IMR-90 (cell line): ENCODE measurements at regions not wholly inside any gene's neighbourhood (a gene's known extent, or its start where the extent isn't known, plus 50 kb on each side); places are given as distances from the start of the nearest gene placed in this dataset.

ENCODE experiments used
- ATAC-seq: fragments of 200-7000 bp; cut with Tn5 transposase; 2 replicates; pipeline ENCODE4 v1.9.1; 2020; ENCODE audit warnings: low read depth, mild to moderate bottlenecking, moderate library complexity
- BruUV-seq: library from RNA; stranded (reverse); fragments of 400-500 nt; replicated peaks from 2 replicates; lab custom pipeline; 2021; lab: Mats Ljungman, UMichigan
- CTCF ChIA-PET: fragments of 300-600 bp; formaldehyde crosslinking; extraction: SDS; loops from one replicate; lab custom pipeline; 2021; ENCODE audit warnings: antibody characterized with exemption; lab: Yijun Ruan, JAX
- POLR2A ChIA-PET: fragments of 300-600 bp; sonication (Branson Sonifier 250); formaldehyde crosslinking; loops from one replicate; lab custom pipeline; 2022; ENCODE audit warnings: antibody characterized with exemption; ENCODE audit not compliant: unreplicated experiment; lab: Charles Lee
- DNase-seq: peaks from one replicate; pipeline ENCODE4 v3.0.0; 2013
- H2AFZ ChIP-seq: replicated peaks from 2 replicates; pipeline ENCODE3; 2013; ENCODE audit warnings: low read length, mild to moderate bottlenecking; ENCODE audit not compliant: poor library complexity
- H2AK5ac ChIP-seq: 2 replicates; pipeline ENCODE4 v1.6.1; 2013; ENCODE audit warnings: low read depth, low read length, inconsistent platforms
- H2AK9ac ChIP-seq: replicated peaks from 2 replicates; pipeline ENCODE3; 2013; ENCODE audit warnings: mild to moderate bottlenecking, low read depth, low read length, moderate library complexity; ENCODE audit not compliant: poor library complexity
- H2BK120ac ChIP-seq: 2 replicates; pipeline ENCODE4 v1.6.1; 2013; ENCODE audit warnings: low read depth, low read length, inconsistent platforms
- H2BK15ac ChIP-seq: 3 replicates; pipeline ENCODE4 v1.6.1; 2013; ENCODE audit warnings: low read depth, low read length, inconsistent platforms
- H2BK20ac ChIP-seq: 2 replicates; pipeline ENCODE4 v1.6.1; 2013; ENCODE audit warnings: low read depth, mild to moderate bottlenecking, inconsistent platforms, low read length, moderate library complexity
- H2BK5ac ChIP-seq: 2 replicates; pipeline ENCODE4 v1.6.1; 2013; ENCODE audit warnings: mild to moderate bottlenecking, low read depth, low read length, inconsistent platforms; ENCODE audit not compliant: poor library complexity, severe bottlenecking
- H3K14ac ChIP-seq: replicated peaks from 2 replicates; pipeline ENCODE4 v1.6.1; 2013; ENCODE audit warnings: low read depth, low read length, inconsistent platforms
- H3K18ac ChIP-seq: 2 replicates; pipeline ENCODE4 v1.6.1; 2013; ENCODE audit warnings: low read depth, low read length, control low read depth
- H3K23ac ChIP-seq: 2 replicates; pipeline ENCODE4 v1.6.1; 2013; ENCODE audit warnings: low read depth, low read length, inconsistent platforms
- H3K27ac ChIP-seq: 2 replicates; pipeline ENCODE4 v1.5.1; 2013; ENCODE audit warnings: mild to moderate bottlenecking, control low read depth, low read length; ENCODE audit not compliant: insufficient read depth
- H3K27me3 ChIP-seq: 2 replicates; pipeline ENCODE4 v1.6.1; 2013; ENCODE audit warnings: low read length; ENCODE audit not compliant: control insufficient read depth, insufficient read depth
- H3K36me3 ChIP-seq: 2 replicates; pipeline ENCODE4 v1.6.1; 2013; ENCODE audit warnings: low read length, mixed read lengths; ENCODE audit not compliant: control insufficient read depth, insufficient read depth
- H3K4ac ChIP-seq: 2 replicates; pipeline ENCODE4 v1.6.1; 2013; ENCODE audit warnings: low read depth, low read length, inconsistent platforms
- H3K4me1 ChIP-seq: 2 replicates; pipeline ENCODE4 v1.6.1; 2013; ENCODE audit warnings: low read length, mixed read lengths; ENCODE audit not compliant: control insufficient read depth, insufficient read depth
- H3K4me2 ChIP-seq: 2 replicates; pipeline ENCODE4 v1.6.1; 2013; ENCODE audit warnings: low read depth, mild to moderate bottlenecking, control low read depth, low read length, moderate library complexity
- H3K4me3 ChIP-seq: 2 replicates; pipeline ENCODE4 v1.5.1; 2013; ENCODE audit warnings: low read depth, mild to moderate bottlenecking, control low read depth, low read length, moderate library complexity; ENCODE audit not compliant: insufficient read depth
- H3K56ac ChIP-seq: 2 replicates; pipeline ENCODE4 v1.6.1; 2013; ENCODE audit warnings: low read length, inconsistent platforms; ENCODE audit not compliant: insufficient read depth; ENCODE audit errors: extremely low read depth
- H3K79me1 ChIP-seq, 2 experiments: 2 replicates each; pipeline ENCODE4 v1.6.1; 2013; ENCODE audit warnings: low read length in 2 of 2, inconsistent platforms in 1 of 2, low read depth in 1 of 2
- H3K9ac ChIP-seq: 2 replicates; pipeline ENCODE4 v1.6.1; 2013; ENCODE audit warnings: low read depth, low read length, control low read depth
- H3K9me1 ChIP-seq: 2 replicates; pipeline ENCODE4 v1.6.1; 2013; ENCODE audit warnings: low read length, inconsistent platforms; ENCODE audit not compliant: insufficient read depth
- H3K9me3 ChIP-seq: 2 replicates; pipeline ENCODE4 v1.6.1; 2013; ENCODE audit warnings: low read length; ENCODE audit not compliant: control insufficient read depth, insufficient read depth
- H4K20me1 ChIP-seq: 2 replicates; pipeline ENCODE4 v1.6.1; 2013; ENCODE audit warnings: low read length, inconsistent platforms; ENCODE audit not compliant: insufficient read depth
- H4K5ac ChIP-seq: 2 replicates; pipeline ENCODE4 v1.6.1; 2013; ENCODE audit warnings: mild to moderate bottlenecking, low read depth, low read length, control low read depth
- H4K8ac ChIP-seq, 2 experiments: 2 replicates each; pipeline ENCODE4 v1.6.1; 2013; ENCODE audit warnings: low read depth in 2 of 2, low read length in 2 of 2, control low read depth in 1 of 2, inconsistent platforms in 1 of 2
- H4K91ac ChIP-seq: 2 replicates; pipeline ENCODE4 v1.6.1; 2013; ENCODE audit warnings: low read depth, low read length, inconsistent platforms; ENCODE audit not compliant: insufficient read depth
- BHLHE40 ChIP-seq: fragments of 150-350 bp; IDR thresholded peaks from 2 replicates; pipeline ENCODE4 v1.6.1; 2016; ENCODE audit warnings: mild to moderate bottlenecking, low read depth, low read length
- CEBPB ChIP-seq: IDR thresholded peaks from 2 replicates; pipeline ENCODE4 v1.6.1; 2012; ENCODE audit warnings: low read depth, low read length, improper control_type of control experiment
- CHD1 ChIP-seq: IDR thresholded peaks from 2 replicates; pipeline ENCODE4 v1.6.1; 2012; ENCODE audit warnings: low read depth, low read length, improper control_type of control experiment
- ELK1 ChIP-seq: fragments of 150-350 bp; IDR thresholded peaks from 2 replicates; pipeline ENCODE4 v1.6.1; 2016; ENCODE audit warnings: low read depth, mild to moderate bottlenecking, low read length, moderate library complexity, borderline replicate concordance
- FOS ChIP-seq: fragments of 150-350 bp; IDR thresholded peaks from 2 replicates; pipeline ENCODE4 v1.6.1; 2016; ENCODE audit warnings: low read depth, low read length
- MAFK ChIP-seq: IDR thresholded peaks from 2 replicates; pipeline ENCODE4 v1.6.1; 2012; ENCODE audit warnings: low read depth, low read length, improper control_type of control experiment
- MAZ ChIP-seq: IDR thresholded peaks from 2 replicates; pipeline ENCODE4 v1.6.1; 2012; ENCODE audit warnings: low read depth, mild to moderate bottlenecking, low read length, improper control_type of control experiment, moderate library complexity, borderline replicate concordance
- MXI1 ChIP-seq: IDR thresholded peaks from 2 replicates; pipeline ENCODE4 v1.6.1; 2012; ENCODE audit warnings: low read depth, mild to moderate bottlenecking, low read length, moderate library complexity, borderline replicate concordance
- NFE2L2 ChIP-seq: fragments of 150-350 bp; IDR thresholded peaks from 2 replicates; pipeline ENCODE4 v1.6.1; 2016; ENCODE audit warnings: low read depth, mild to moderate bottlenecking, low read length
- POLR2A ChIP-seq: IDR thresholded peaks from 2 replicates; pipeline ENCODE4 v1.6.1; 2012; ENCODE audit warnings: mild to moderate bottlenecking, low read depth, low read length
- RAD21 ChIP-seq: IDR thresholded peaks from 2 replicates; pipeline ENCODE4 v1.6.1; 2012; ENCODE audit warnings: low read length, improper control_type of control experiment
- RCOR1 ChIP-seq: IDR thresholded peaks from 2 replicates; pipeline ENCODE4 v1.6.1; 2012; ENCODE audit warnings: mild to moderate bottlenecking, low read length, improper control_type of control experiment; ENCODE audit not compliant: insufficient replicate concordance
- RFX5 ChIP-seq: IDR thresholded peaks from 2 replicates; pipeline ENCODE4 v1.8.0; 2012; ENCODE audit warnings: low read depth, mild to moderate bottlenecking, low read length, moderate library complexity
- SMC3 ChIP-seq: fragments of 150-350 bp; IDR thresholded peaks from 2 replicates; pipeline ENCODE4 v1.6.1; 2016; ENCODE audit warnings: low read depth, mild to moderate bottlenecking, antibody characterized with exemption, low read length, moderate library complexity
- USF2 ChIP-seq: fragments of 150-350 bp; IDR thresholded peaks from 2 replicates; pipeline ENCODE4 v1.6.1; 2017; ENCODE audit warnings: mild to moderate bottlenecking, antibody characterized with exemption, low read length, low read depth
- WGBS, 2 experiments: methylation state at CpG; one replicate each; pipeline versions ENCODE4 v1.1.5 to v1.1.7; 2013; ENCODE audit warnings: missing lambda C conversion rate in 2 of 2; ENCODE audit not compliant: insufficient read length in 1 of 2; ENCODE audit errors: extremely low coverage in 2 of 2; 5-methylcytosine and 5-hydroxymethylcytosine counted together
- dilution Hi-C: fragments of 300-500 bp; cut with HindIII; formaldehyde crosslinking; loops from one replicate; pipeline ENCODE4 v1.14.3; 2018; ENCODE audit warnings: low sequenced_read_pairs; ENCODE audit not compliant: unreplicated experiment
- in situ Hi-C: fragments of 300-500 bp; cut with MboI; formaldehyde crosslinking; loops from 3 replicates; pipeline ENCODE4 v1.14.3; 2019; ENCODE audit warnings: low sequenced_read_pairs, inconsistent platforms, mixed read lengths
- intact Hi-C: fragments of 100-400 bp; cut with micrococcal nuclease; formaldehyde crosslinking; loops from 2 replicates; pipeline ENCODE4 v1.10.0; 2022
- TF ChIP-seq, protein P1 (sequence below): conservative IDR thresholded peaks from 2 replicates; pipeline ENCODE4 v1.5.1; 2012; ENCODE audit warnings: mild to moderate bottlenecking, low read depth, low read length, improper control_type of control experiment

GRCh38 chr4:81617545-81617944 is 145.8 kb upstream of the RASGEF1B start:
- Histone ChIP-seq H3K23ac (no peak overlapping the region), H3K79me1 (no peaks in the 10 kb centered on the region), H3K56ac (no peak overlapping the region), H4K8ac (no peak overlapping the region), H3K9me1 (no peaks in the 10 kb centered on the region), H3K4ac (no peak overlapping the region), H2BK120ac (no peak overlapping the region), H4K20me1 (no peaks in the 10 kb centered on the region), H4K91ac (no peak overlapping the region), H3K9me3 (no peaks in the 10 kb centered on the region), H2BK5ac (no peak overlapping the region), H3K27me3 (no peaks in the 10 kb centered on the region), H3K4me2 (no peak overlapping the region), H3K9ac (no peak overlapping the region), H3K27ac (no peak overlapping the region), H2BK15ac (no peak overlapping the region), H2BK20ac (no peak overlapping the region), H3K14ac (no peak overlapping the region), H2AFZ (no peak overlapping the region), H2AK5ac (no peak overlapping the region), H3K4me1 (no peaks in the 10 kb centered on the region), H4K5ac (no peak overlapping the region), H3K4me3 (no peak overlapping the region), H3K36me3 (no peaks in the 10 kb centered on the region), H3K18ac (no peak overlapping the region), H2AK9ac (no peak overlapping the region)
- in situ Hi-C loops, result no loop called here
- ATAC-seq, result no peak
- TF ChIP-seq POLR2A (no peak), USF2 (no peak), CEBPB (no peak), RCOR1 (no peak), MXI1 (no peak), CHD1 (no peak), SMC3 (no peak), NFE2L2 (no peak), RFX5 (no peak), MAZ (no peak), FOS (no peak), RAD21 (no peak), BHLHE40 (no peak), MAFK (no peak), ELK1 (no peak)
- TF ChIP-seq, protein P1, sequence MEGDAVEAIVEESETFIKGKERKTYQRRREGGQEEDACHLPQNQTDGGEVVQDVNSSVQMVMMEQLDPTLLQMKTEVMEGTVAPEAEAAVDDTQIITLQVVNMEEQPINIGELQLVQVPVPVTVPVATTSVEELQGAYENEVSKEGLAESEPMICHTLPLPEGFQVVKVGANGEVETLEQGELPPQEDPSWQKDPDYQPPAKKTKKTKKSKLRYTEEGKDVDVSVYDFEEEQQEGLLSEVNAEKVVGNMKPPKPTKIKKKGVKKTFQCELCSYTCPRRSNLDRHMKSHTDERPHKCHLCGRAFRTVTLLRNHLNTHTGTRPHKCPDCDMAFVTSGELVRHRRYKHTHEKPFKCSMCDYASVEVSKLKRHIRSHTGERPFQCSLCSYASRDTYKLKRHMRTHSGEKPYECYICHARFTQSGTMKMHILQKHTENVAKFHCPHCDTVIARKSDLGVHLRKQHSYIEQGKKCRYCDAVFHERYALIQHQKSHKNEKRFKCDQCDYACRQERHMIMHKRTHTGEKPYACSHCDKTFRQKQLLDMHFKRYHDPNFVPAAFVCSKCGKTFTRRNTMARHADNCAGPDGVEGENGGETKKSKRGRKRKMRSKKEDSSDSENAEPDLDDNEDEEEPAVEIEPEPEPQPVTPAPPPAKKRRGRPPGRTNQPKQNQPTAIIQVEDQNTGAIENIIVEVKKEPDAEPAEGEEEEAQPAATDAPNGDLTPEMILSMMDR, result no peak
- POLR2A ChIA-PET, result no interaction called here
- no TSS peak for BruUV-seq
- no peak for DNase-seq
- WGBS, 2 experiments, result no CpG with 5 or more reads among the region's 1 CpG
- dilution Hi-C loops, result no loop called here
- CTCF ChIA-PET, result interaction anchor here (0.5 kb wide), 1 partner anchor 187 kb away, joined by 3 read pairs; no protein-coding TSS in a partner anchor
- intact Hi-C loops, result no loop called here
